ENCODE measurements at regions not wholly inside any gene's neighbourhood (a gene's known extent, or its start where the extent isn't known, plus 50 kb on each side); places are given as distances from the start of the nearest gene placed in this dataset.

GRCh38 chr2:205872716-205873115, 190.4 kb downstream of the NRP2 start:
- ChIA-PET POLR2A (no interaction called here), RAD21 (ENCODE audit: low non-redundant PET in 1 of 2, low total read pairs in 2 of 2, uncharacterized antibody in 2 of 2, unreplicated experiment in 2 of 2) (no interaction called here), CTCF (no interaction called here)
- intact Hi-C loops (cut with micrococcal nuclease): no loop called here
- Histone ChIP-seq H3K4me1 (ENCODE audit: control insufficient read depth in 1 of 2, insufficient read depth in 2 of 2, low read length in 2 of 2) (no peaks in the 10 kb centered on the region), H3K9me3 (ENCODE audit: control insufficient read depth in 1 of 2, insufficient read depth in 1 of 2, low read depth in 1 of 2, low read length in 2 of 2) (no peaks in the 10 kb centered on the region), H2AFZ (ENCODE audit: low read depth, low read length, poor library complexity, severe bottlenecking) (no peak overlapping the region), H3K36me3 (ENCODE audit: control insufficient read depth in 1 of 2, insufficient read depth in 2 of 2, low read length in 2 of 2) (no peaks in the 10 kb centered on the region), H3K9ac (ENCODE audit: low read length) (no peak overlapping the region), H3K9me2 (ENCODE audit: insufficient read depth) (no peaks in the 10 kb centered on the region), H3K4me2 (ENCODE audit: low read length) (no peak overlapping the region), H3K79me2 (ENCODE audit: insufficient read depth, low read length) (no peaks in the 10 kb centered on the region), H3K4me3 (replicated peaks in 1 of 2; ENCODE audit: low read depth in 1 of 2, low read length in 2 of 2) (no peak overlapping the region), H3K27me3 (ENCODE audit: insufficient read depth, low read length) (no peaks in the 10 kb centered on the region), H3K27ac (ENCODE audit: low read depth, low read length) (no peak overlapping the region), H4K20me1 (ENCODE audit: insufficient read depth) (no peaks in the 10 kb centered on the region)
- TF ChIP-seq SIN3A (IDR thresholded peaks at IDR 0.05; ENCODE audit: low read depth) (no peak), EGR1 (IDR thresholded peaks at IDR 0.05; ENCODE audit: low read depth) (no peak), REST (IDR thresholded peaks at IDR 0.05; ENCODE audit: low read depth) (no peak), CBX3 (IDR thresholded peaks at IDR 0.05; ENCODE audit: low read depth) (no peak)
- no TSS peak for BruUV-seq (replicated peaks)
- ATAC-seq (no peak), DNase-seq (ENCODE audit: low read depth, low spot score) (no peak)

- Histone ChIP-seq H3K36me3 (ENCODE audit: control insufficient read depth in 1 of 2, insufficient read depth in 2 of 2, low read length in 2 of 2) (no peaks in the 10 kb centered on the region), H3K79me2 (ENCODE audit: insufficient read depth, low read length) (no peaks in the 10 kb centered on the region), H3K9ac (ENCODE audit: low read length) (no peak overlapping the region), H3K27me3 (ENCODE audit: insufficient read depth, low read length) (no peaks in the 10 kb centered on the region), H4K20me1 (ENCODE audit: insufficient read depth) (no peaks in the 10 kb centered on the region), H3K9me2 (ENCODE audit: insufficient read depth) (no peaks in the 10 kb centered on the region), H3K27ac (ENCODE audit: low read depth, low read length) (no peak overlapping the region), H2AFZ (ENCODE audit: low read depth, low read length, poor library complexity, severe bottlenecking) (no peak overlapping the region), H3K4me1 (ENCODE audit: control insufficient read depth in 1 of 2, insufficient read depth in 2 of 2, low read length in 2 of 2) (peaks cover 0 to 4% of the 10 kb centered on the region in 2 experiments; a peak in 1 of 4 replicates), H3K4me2 (ENCODE audit: low read length) (no peak overlapping the region), H3K9me3 (ENCODE audit: control insufficient read depth in 1 of 2, insufficient read depth in 1 of 2, low read depth in 1 of 2, low read length in 2 of 2) (no peaks in the 10 kb centered on the region), H3K4me3 (replicated peaks in 1 of 2; ENCODE audit: low read depth in 1 of 2, low read length in 2 of 2) (no peak overlapping the region)
- CTCF ChIA-PET: no interaction called here
- POLR2A ChIA-PET: no interaction called here
- ATAC-seq (no peak), DNase-seq (ENCODE audit: low read depth, low spot score) (no peak)
- intact Hi-C loops (cut with micrococcal nuclease): no loop called here
- no TSS peak for BruUV-seq (replicated peaks)
- RAD21 ChIA-PET (ENCODE audit: low non-redundant PET in 1 of 2, low total read pairs in 2 of 2, uncharacterized antibody in 2 of 2, unreplicated experiment in 2 of 2): no interaction called here
- TF ChIP-seq CBX3 (IDR thresholded peaks at IDR 0.05; ENCODE audit: low read depth) (no peak), CTCF (IDR thresholded peaks at IDR 0.05 in 2 of 3, conservative IDR thresholded peaks at IDR 0.05 in 1 of 3; ENCODE audit: borderline replicate concordance in 1 of 3, insufficient read depth in 1 of 3, low read depth in 2 of 3, low read length in 2 of 3) (no peak), TCF7L2 (IDR thresholded peaks at IDR 0.05; ENCODE audit: borderline replicate concordance, extremely low read depth, insufficient read depth, insufficient read length) (no peak), CEBPB (IDR thresholded peaks at IDR 0.05; ENCODE audit: low read depth) (no peak), JUND (IDR thresholded peaks at IDR 0.05) (no peak), POLR2A (IDR thresholded peaks at IDR 0.05; ENCODE audit: borderline replicate concordance, extremely low read depth, insufficient read depth, insufficient read length) (no peak), RAD21 (IDR thresholded peaks at IDR 0.05; ENCODE audit: low read depth) (no peak), ATF3 (IDR thresholded peaks at IDR 0.05) (no peak), EGR1 (IDR thresholded peaks at IDR 0.05; ENCODE audit: low read depth) (no peak)
These were observed 187.1 kb downstream of the NRP2 start for GRCh38 chr2:205869439-205869838.

All from HCT116 (cell line).